Endometrium (tissue), 2 donors: ENCODE measurements at regions not wholly inside any gene's neighbourhood (a gene's known extent, or its start where the extent isn't known, plus 50 kb on each side); places are given as distances from the start of the nearest gene placed in this dataset.
"Not testable (repeated sequence)": the region's sequence is repeated elsewhere in the genome, so short reads cannot be mapped to it uniquely, and the experiment has no call there.

Experiments used
- FAIRE-seq: peaks from 2 replicates; lab custom pipeline; 2012; peaks lifted over from hg19 to GRCh38; lab: Jason Lieb, UNC
- donor health status: control.
- donor health status: control.

DNA sequence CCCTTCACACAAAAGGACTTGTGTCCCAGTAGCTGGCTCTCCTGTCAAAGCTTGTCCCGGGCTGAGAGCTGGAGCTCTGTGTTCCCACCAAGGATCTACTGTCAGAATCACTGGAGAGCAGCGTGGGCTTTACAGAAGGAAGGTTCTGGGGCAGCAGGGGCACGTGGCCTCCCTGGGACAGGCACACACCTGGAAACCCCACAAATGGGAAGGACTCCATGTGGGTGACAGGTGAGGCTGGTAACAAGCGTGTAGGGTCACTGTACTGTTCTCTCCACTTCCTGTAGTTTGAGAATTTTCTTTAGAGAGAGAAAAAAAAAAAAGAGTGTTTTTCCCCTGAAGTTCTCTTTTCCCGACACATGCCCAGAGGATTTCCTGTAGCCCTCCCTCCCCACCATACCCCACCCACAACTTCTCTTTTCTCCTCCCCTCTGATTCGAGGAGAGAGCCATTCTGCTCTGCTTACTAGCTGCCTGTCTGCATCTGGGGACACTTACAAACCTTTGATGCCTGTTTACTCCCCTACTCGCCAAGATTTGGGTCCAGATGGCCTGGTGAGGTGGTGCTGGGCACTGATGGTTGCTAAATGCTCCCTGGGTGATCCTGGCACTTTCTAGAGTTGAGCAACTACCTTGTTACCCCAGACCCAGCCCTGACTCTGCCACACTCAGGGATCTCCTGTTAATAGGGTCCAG, 84.1 kb upstream of the SIRPA start:
- FAIRE-seq, result no peak

DNA sequence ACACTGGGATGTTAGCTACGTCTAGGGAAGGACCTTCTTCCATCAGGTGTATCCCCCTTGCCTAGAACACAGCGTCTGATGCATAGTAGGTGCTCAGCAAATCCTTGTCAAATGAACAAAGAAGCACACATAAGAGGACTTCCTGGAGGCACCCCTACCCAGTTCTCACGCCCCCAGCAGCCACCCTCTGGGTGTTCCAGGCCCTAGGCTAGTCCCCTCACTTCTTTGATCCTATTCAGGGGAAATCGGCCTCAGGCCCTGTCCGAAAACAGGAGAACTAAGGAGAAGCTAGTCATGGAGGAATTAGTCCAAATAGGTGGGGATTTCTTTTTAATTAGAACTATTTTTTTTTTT, 84.7 kb upstream of the SIRPA start:
- FAIRE-seq, result no peak

DNA sequence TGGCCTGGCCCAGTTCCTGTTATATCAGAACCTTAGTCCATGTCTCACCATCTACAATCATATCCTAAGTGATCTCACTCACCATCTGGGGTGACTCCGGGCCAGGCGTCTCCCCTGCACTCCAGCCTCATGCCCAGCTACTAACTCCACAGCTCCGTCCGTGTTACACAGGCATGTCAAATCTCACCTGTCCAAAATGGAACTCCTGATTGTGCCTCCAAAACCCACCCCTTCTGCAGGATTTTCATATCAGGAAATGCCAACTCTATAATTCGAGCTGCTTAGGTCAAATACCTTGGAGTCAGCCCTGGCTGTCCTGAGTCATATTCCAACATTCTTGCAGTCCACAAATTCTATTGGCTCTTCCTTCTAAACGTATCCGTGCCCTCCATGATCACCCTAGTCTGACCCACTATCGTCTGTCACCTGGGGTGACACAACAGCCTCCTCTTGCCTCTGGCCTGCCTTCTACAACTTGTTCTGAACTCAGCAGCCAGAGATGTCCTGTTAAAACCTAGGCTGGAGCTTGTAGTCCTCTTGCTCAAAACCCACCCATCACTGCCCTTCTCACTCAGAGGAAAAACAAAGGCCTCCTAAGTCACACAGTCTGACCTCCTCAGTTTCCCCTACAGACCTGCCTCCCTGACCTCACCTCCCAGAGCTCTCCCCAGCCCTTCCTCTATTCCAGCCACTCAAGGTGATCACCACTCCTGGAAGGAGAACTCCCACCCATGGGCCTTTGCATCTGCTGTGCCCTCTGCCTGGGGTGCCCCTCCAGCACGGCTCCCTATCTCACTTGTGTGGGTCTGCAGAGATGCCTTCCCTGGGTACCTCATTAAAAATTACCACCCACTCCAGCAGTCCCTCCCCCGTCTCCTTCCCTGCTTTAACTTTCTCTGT, 85.3 kb upstream of the SIRPA start:
- FAIRE-seq, result no peak

DNA sequence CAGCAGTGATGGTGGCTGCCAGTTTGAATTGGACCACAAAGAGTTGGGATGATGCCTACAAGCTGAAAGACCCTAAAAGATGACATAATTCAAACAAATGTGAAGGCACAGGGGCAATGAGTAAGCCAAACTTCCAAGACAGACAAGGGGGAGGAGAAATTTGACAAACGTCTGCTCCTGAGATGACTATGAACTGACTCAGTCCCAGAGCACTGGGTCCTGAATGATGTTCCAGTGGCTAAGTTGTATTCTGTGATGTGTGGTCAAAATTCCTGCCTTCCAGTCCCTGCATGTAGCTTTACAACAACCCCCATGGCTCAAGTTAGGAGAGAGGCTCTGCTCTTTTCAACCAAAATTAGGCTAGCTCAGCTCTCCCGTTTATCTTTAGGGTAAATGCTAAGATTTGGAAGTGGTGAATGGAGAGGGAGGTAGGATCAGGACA, 86.1 kb upstream of the SIRPA start:
- FAIRE-seq, result no peak

DNA sequence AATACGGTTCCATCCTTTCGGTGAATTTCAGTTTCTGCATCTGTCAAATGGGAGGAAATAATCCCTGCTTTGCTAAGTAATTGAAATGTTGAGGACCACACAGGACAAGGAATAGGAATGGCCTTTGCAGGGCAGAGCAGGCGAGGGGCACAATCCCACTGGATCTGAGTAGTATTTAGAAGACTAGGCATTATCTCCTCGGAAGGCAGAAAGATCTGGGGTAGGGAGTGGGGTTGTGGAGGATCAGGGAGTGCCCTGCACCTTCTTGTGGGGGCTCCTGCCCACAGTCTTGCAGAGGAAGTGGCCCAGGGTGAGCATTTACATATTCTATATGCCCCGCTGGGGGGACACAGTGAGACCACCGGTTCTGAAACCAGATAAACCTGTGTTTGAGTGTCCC, 87.1 kb upstream of the SIRPA start:
- no peak for FAIRE-seq

DNA sequence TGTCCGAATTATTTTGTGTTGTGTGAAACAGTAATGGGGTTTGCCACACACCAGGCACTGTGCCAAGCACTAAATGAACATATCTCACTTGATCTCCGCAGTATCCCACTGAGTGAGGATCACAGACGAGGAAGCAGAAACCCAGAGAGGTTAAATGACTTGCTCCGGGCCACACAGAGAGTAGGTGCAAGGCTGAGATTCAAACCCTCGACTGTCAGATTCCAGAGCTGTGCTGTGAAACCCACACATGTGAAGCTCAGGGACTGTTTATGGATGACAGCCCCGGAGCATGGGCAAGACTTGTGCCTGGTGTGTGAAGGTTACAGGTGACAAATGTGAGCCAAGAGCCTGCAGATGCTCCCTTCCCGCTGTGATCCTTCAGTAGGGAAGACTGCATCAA, 87.8 kb upstream of the SIRPA start:
- no peak for FAIRE-seq

DNA sequence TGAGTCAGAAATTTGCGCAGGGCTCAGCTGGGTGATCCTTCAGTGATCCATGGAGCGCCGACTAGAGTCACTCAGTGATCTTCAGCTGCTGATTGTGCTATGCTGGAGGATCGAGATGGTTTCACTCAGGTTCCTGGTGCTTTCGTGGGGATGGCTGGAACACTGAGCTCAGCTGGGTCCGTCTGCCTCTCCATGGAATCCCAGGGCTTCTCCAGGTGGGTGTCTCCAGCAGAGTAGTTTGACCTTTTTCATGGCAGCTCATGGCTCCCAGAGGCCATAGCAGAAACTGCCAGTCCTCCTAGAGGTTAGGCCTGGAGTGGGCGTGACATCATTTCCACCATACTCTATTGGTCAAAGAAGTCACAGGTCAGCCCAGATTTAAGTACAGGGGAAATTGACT, 88.8 kb upstream of the SIRPA start:
- no peak for FAIRE-seq

DNA sequence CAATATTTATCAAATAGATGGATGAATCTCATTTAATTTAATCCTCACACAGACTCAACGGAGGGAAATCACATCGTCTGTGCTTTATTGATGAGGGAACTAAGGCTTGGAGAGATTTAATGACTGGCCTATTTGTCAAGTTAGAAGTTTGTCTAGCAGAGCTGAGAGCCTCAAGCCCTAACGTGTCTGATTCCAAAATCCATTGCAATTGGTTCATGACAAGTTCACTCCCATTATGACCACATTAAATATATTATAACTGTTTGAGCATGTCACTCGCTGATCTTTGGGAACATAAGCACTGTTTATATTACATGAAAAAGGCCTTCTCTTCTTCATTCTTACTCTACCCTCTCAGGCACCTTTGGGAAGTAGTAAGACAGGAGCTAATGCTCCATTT, 89.4 kb upstream of the SIRPA start:
- FAIRE-seq, result no peak

DNA sequence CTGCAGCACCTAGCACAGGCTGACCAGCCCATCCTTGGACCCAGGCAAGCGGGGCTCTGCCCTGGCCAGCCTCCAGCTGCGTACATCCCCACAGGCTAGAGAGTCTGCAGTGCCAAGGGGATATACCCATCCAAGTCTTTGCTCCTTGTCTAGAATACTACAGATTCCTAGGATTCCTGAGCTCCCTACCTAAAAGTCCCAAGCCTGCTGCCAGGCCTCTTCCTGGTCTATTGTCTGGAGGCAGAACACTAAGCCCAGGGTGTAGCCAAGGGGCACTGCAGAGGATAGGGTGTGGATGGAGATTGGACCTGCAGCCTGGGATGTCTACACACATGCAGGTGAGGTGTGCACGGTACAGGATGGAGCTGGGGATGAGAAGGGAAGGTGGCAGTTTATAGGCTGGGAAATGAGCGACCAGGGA, 90.0 kb upstream of the SIRPA start:
- FAIRE-seq, result no peak

DNA sequence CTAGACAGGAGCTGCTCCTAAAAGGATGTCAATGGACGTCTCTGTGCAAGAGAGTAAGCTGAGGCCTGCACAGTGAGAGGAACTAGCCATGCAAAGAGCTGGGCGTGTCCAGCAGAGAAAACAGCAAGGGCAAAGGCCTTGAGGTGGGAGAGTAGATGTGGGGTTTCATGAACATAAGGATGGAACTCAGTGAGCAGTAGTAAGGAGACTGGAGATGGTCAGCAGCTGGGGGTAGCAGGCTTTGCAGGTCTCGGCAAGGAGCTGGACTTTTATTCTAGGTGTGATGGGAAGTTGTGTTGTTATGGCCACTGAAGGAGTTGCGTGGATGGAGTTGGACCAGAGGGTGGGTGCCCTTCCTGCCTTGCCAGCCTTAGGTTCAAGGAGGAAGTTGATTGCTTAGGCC, 90.7 kb upstream of the SIRPA start:
- FAIRE-seq, result no peak

DNA sequence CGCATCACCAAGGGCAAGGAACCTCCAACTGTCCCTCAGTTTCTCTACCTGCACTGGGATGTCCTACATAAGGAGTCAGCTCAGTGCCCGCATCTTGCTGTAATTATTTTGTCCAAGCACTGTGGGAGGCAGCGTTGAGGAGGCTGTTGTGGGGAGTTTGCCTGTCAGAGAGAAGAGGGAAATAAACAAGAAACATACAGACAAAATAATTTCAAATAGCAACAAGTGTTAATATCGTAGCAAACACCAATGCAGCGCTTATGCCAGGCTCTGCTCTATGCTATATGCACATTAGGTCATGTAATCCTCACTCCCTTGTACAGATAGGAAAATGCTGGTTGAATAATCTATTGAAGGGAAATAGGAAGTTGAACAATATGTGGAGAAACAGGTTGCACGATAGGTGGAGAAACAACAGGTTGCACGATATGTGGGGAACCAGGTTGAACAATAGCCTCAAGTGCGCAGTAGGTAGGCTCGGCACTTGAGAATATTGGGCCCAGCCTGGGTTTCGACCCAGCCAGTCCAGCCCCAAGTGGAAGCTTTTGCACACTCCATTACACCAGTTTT, 91.2 kb upstream of the SIRPA start:
- FAIRE-seq, result no peak

DNA sequence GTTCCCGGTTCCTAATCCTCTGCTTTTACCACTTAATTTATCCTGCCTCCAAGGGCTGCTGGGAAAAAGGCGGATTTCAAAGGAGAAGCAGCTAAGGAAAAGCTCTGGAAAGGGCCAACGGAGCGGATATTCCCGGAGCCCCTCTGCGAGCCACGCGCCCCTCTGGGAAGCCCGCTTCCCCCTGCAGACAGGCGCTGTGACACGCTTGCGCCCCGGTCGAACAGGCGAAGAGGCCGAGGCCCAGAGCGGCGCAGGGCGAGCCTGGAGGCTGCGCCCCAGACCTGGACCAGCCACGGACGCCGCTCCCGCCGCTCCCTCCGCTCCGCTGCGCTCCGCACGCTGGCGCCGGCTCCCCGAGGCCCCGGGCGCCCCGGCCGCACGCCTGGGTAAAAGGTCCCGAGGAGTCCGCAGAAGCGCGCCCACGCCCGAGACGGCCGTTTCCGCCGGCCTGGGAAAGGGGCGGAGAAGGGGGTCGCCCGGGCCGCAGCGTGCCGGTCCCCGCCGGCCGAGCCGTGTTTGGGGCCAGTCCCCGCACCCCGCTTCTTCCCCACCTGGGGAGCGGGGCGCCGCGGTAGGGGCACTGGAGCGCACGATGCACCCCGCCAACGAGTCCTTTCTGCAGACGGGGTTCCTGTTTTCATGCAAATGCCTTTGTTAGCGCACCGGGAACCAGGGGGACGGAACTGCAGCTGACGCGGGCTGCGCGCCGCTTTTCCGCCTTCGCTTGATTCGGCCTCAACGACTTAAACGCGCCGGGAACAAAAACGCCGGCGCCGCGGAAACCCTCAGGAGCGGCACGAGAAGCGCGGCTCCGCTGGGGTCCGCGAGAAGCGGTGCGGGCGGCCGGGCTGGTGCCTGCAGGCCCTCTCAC, 91.9 kb upstream of the SIRPA start:
- no peak for FAIRE-seq

DNA sequence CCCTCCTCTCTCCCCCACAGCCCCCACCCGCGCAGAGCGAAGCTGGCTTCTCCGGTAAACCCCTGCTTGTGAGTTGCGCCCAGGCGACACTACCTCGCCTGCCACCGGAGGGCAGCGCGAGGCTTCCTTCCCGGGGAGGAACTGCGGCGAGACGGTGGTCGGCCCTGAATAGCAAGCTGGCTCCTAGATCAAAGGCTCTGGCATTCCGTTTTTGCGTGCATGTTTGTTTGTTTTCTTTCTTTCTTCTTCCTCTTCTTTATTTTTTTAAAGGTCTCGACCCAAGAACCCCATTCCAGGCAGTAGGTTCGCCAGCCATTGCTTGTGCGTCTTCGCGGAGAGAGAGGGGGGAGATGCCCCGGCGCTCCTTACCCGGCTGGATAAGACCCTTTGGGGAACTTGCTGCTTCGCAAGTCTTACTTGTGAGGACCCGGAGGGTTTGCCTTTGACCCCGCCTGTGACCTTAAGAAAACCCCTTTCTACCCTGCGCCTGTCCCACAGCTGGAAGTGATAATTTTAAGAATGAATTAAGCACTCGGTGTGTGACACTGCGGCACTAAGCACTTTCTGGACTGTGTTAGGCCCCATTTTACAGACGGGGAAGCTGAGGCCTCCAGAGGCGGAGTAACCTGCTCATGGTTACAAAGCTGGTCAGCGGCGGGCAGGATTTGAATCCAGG, 92.7 kb upstream of the SIRPA start:
- FAIRE-seq, result no peak

DNA sequence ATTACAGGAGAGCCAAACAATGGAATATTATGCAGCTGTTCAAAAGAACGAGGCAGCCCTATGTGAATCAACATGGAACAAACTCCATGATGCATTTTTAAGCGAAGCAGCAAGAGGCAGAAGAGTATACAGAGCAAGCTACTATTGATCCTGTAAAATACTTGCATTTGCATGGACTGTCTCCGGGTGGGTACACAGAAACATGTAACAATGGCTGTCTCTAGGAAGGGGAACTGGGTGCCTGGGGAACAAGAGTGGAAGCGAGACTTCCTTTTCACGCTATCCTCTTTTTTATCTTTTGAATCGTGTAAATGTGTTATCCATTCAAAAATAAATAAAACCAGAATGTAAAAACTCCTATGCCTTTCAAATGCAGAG, 93.3 kb upstream of the SIRPA start:
- FAIRE-seq, result no peak

DNA sequence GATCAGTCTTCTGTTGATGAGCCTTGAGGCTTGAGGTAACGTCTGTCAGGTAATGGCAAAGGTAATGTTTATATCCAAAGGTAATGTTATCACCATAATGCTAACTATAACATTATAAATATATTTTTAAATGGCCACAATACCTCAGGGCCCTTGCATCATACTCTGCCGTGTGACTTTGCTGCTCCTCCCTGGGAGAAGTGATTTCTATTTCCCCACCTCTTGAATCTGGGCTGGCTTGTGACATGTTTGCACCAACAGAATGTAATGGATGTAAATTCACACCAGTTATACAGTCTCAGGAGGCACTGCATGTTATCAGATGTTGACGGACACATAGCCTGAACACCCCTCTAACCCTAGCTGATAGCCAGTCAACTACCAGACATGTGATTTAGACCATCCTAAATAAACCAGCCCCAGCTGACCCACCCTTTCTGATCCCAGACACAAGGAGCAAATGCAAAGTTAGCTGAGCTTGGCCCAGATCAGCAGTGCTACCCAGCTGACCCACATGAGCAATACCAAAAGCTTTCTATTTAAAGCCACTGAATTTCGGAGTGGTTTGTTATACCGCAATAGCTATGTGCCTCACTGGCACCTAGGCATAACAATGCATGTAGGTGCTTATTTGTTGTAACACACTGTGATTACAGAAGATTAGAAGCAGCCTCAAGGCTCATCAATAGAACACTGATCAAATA, 93.8 kb upstream of the SIRPA start:
- no peak for FAIRE-seq

DNA sequence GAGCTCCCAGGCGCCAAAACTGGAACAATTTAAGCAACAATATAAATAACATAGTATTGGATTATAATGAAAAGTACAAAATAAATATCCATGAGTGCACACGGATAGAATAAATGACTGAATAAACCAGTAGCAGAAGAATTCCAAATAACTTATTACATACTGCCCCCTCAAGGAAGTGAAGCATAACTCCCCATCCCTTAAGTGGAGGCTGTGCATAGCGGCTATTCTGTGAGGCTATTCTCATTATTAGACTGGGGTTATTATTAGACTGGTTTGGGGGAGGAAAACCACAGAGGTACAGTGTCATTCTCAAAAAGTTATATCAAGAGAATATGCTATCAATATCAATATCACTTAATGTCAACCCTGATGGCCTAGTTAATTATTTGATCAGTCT, 94.4 kb upstream of the SIRPA start:
- no peak for FAIRE-seq

DNA sequence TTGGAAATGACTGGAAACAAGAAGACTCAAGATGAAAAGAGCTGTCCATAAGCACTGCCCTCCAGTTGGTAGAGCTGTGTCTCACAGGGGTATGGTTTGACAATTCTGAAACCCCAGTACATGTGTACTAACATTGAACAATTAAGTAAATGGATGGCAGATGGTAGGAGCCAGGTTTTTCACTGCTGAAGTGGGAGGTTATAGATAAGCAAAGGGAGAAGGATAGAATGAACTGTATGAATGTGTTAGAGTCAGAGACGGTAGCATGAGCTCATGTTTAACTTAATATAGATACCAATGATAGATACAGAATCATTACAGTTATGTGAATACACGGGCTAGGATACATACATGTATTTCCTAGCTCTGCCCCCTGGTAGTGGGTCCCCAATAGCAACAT, 95.0 kb upstream of the SIRPA start:
- FAIRE-seq, result no peak

DNA sequence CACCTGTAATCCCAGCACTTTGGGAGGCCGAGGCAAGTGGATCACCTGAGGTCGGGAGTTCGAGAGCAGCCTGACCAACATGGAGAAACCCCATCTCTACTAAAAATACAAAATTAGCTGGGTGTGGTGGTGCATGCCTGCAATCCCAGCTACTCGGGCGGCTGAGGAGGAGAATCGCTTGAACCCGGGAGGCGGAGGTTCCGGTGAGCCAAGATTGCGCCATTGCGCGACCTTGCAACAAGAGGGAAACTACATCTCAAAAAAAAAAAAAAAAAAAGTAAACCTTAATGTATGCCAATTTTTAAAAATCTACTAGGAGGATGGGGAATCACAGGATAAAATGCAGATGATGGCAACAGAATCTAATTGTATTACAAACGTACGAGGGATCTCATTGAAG, 95.5 kb upstream of the SIRPA start:
- FAIRE-seq, result not testable (repeated sequence)

DNA sequence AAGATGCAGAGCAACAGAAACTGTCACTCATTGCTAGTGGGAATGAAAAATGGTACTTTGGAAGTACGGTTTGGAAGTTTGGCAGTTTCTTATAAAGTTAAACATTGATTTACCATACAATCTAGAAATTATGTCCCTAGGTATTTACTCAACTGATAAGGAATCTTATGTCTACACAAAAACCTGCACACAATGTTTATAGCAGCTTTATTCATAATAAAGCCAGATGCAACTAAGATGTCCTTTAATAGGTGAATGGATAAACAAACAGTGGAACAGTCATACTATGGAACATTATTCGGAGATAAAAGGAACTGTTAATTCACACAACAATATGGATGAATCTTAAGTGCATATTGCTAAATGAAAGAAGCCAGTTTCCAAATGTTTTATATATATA, 96.2 kb upstream of the SIRPA start:
- FAIRE-seq, result no peak

DNA sequence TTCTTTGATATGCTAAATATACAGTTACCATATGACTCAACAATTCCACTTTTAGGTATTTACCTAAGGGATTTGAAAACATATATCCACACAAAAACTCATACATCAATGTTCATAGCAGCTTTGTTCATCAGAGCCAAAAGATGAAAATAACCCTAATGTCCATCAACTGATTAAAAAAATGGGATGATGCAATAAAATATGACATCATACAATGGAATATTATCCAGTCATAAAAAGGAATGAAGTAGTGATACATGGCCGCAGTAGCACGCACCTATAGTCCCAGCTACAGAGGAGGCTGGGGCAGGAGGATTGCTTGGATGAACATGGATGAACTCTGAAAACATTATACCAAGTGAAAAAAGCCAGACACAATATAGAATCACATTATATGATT, 101.4 kb upstream of the SIRPA start:
- FAIRE-seq, result no peak

DNA sequence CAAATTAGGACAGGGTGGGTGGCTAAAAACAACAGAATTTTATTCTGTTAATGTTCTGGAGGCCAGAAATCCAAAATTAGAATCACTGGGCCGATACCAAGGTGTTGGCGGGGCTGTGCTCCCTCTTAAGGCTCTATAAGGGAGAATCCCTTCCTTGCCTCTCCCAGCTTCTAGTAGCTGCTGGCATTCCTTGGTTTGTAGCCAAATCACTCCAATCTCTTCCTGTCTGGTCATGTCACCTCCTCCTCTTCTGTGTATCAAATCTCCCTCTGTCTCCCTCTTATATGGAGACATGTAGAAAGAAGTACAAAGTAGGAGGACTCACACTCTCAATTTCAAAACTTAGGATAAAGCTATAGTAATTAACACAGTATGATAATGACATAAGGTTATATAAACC, 102.9 kb upstream of the SIRPA start:
- no peak for FAIRE-seq
